ENCODE measurements at regions not wholly inside any gene's neighbourhood (a gene's known extent, or its start where the extent isn't known, plus 50 kb on each side); places are given as distances from the start of the nearest gene placed in this dataset.

DNA sequence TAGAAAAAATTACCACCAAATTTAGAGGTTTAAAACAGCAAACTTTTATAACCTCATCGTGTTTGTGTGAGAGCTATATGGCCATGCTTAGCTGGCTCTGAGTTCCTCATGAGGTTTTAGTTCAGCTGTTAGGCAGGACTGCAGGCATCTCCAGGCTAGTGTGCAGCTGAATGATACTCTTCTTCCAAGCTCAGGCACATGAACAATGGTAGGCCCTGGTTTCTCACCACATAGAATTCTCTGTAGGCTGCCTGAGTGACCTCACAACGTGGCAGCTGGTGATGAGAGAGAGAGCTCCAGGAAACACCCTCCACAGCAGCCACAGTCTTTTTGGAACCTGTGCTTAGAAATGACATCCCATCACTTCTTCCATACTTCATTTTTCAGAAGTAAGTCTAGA lies 540.6 kb upstream of the MIR17HG start:
- no peak for DNase-seq (ENCODE audit: low spot score)
- TF ChIP-seq JUND (IDR thresholded peaks at IDR 0.05), result no peak
- TF ChIP-seq, protein P1, sequence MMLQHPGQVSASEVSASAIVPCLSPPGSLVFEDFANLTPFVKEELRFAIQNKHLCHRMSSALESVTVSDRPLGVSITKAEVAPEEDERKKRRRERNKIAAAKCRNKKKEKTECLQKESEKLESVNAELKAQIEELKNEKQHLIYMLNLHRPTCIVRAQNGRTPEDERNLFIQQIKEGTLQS (IDR thresholded peaks at IDR 0.05), result no peak
- no peak for TF ChIP-seq NR2F2 (IDR thresholded peaks at IDR 0.05)
- no peak for TF ChIP-seq HNF4A (conservative IDR thresholded peaks at IDR 0.05)
- no peak for TF ChIP-seq RXRA (IDR thresholded peaks at IDR 0.05)
- TF ChIP-seq FOXA2 (IDR thresholded peaks at IDR 0.05), result no peak
- TF ChIP-seq, protein P2, sequence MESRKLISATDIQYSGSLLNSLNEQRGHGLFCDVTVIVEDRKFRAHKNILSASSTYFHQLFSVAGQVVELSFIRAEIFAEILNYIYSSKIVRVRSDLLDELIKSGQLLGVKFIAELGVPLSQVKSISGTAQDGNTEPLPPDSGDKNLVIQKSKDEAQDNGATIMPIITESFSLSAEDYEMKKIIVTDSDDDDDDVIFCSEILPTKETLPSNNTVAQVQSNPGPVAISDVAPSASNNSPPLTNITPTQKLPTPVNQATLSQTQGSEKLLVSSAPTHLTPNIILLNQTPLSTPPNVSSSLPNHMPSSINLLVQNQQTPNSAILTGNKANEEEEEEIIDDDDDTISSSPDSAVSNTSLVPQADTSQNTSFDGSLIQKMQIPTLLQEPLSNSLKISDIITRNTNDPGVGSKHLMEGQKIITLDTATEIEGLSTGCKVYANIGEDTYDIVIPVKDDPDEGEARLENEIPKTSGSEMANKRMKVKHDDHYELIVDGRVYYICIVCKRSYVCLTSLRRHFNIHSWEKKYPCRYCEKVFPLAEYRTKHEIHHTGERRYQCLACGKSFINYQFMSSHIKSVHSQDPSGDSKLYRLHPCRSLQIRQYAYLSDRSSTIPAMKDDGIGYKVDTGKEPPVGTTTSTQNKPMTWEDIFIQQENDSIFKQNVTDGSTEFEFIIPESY (IDR thresholded peaks at IDR 0.05), result no peak
- TF ChIP-seq HNF4G (IDR thresholded peaks at IDR 0.05), result no peak
- Histone ChIP-seq H3K9me3 (ENCODE audit: control insufficient read depth in 4 of 4, low read length in 3 of 4) (no peaks in the 10 kb centered on the region), H3K27ac (ENCODE audit: low read depth in 1 of 2, low read length in 2 of 2) (no peak overlapping the region), H3K4me3 (ENCODE audit: low read depth in 1 of 3, low read length in 3 of 3) (no peak overlapping the region), H3K9ac (ENCODE audit: low read depth in 1 of 2, low read length in 2 of 2) (no peak overlapping the region), H3K36me3 (ENCODE audit: control insufficient read depth in 4 of 4, insufficient read depth in 3 of 4, low read depth in 1 of 4, low read length in 3 of 4) (no peaks in the 10 kb centered on the region), H3K4me1 (ENCODE audit: control insufficient read depth in 4 of 4, insufficient read depth in 4 of 4, low read length in 3 of 4) (no peaks in the 10 kb centered on the region), H3K27me3 (ENCODE audit: control insufficient read depth in 4 of 4, insufficient read depth in 4 of 4, low read length in 3 of 4) (no peaks in the 10 kb centered on the region)
- WGBS, result 71% methylated on average over 2 of the region's 2 CpGs

DNA sequence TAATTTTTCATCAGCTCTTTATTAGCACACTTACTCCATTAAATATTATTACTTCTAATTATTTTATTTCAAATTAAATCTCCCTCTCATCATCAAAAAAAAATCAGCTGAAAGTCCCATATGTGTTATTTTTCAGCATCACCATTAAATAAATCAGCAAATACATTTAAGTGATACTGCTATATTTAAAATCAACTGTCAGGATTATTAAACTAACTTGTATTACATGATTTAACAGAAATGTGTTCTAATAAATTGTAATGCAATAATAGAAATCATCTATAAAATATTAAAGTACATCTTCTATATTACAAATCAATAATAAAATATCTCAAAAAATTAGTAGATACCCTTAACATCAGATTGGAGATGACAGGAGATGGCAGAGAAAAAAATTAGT lies 538.6 kb upstream of the MIR17HG start:
- H3K4me1 ChIP-seq (ENCODE audit: control insufficient read depth in 4 of 4, insufficient read depth in 4 of 4, low read length in 3 of 4), result no peaks in the 10 kb centered on the region
- no peak for DNase-seq (ENCODE audit: low spot score)
- no peak overlapping the region for H3K27ac ChIP-seq (ENCODE audit: low read depth in 1 of 2, low read length in 2 of 2)
- no peak for TF ChIP-seq GABPA (IDR thresholded peaks at IDR 0.05 in 1 of 2, conservative IDR thresholded peaks at IDR 0.05 in 1 of 2)
- no peak for TF ChIP-seq RXRA (IDR thresholded peaks at IDR 0.05)
- TF ChIP-seq HNF4A (conservative IDR thresholded peaks at IDR 0.05), result no peak
- no peak for TF ChIP-seq YY1 (IDR thresholded peaks at IDR 0.05)
- TF ChIP-seq, protein P3, sequence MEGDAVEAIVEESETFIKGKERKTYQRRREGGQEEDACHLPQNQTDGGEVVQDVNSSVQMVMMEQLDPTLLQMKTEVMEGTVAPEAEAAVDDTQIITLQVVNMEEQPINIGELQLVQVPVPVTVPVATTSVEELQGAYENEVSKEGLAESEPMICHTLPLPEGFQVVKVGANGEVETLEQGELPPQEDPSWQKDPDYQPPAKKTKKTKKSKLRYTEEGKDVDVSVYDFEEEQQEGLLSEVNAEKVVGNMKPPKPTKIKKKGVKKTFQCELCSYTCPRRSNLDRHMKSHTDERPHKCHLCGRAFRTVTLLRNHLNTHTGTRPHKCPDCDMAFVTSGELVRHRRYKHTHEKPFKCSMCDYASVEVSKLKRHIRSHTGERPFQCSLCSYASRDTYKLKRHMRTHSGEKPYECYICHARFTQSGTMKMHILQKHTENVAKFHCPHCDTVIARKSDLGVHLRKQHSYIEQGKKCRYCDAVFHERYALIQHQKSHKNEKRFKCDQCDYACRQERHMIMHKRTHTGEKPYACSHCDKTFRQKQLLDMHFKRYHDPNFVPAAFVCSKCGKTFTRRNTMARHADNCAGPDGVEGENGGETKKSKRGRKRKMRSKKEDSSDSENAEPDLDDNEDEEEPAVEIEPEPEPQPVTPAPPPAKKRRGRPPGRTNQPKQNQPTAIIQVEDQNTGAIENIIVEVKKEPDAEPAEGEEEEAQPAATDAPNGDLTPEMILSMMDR (IDR thresholded peaks at IDR 0.05; ENCODE audit: low read depth, low read length, missing input control), result no peak
- TF ChIP-seq, protein P4, sequence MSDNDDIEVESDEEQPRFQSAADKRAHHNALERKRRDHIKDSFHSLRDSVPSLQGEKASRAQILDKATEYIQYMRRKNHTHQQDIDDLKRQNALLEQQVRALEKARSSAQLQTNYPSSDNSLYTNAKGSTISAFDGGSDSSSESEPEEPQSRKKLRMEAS (IDR thresholded peaks at IDR 0.05), result no peak
- TF ChIP-seq FOXA1 (IDR thresholded peaks at IDR 0.05), result no peak
- TF ChIP-seq RAD21 (IDR thresholded peaks at IDR 0.05), result no peak
- no peak for TF ChIP-seq NR2F2 (IDR thresholded peaks at IDR 0.05)
- TF ChIP-seq JUND (IDR thresholded peaks at IDR 0.05), result no peak
- no peak for TF ChIP-seq FOXA2 (IDR thresholded peaks at IDR 0.05)
- TF ChIP-seq, protein P5, sequence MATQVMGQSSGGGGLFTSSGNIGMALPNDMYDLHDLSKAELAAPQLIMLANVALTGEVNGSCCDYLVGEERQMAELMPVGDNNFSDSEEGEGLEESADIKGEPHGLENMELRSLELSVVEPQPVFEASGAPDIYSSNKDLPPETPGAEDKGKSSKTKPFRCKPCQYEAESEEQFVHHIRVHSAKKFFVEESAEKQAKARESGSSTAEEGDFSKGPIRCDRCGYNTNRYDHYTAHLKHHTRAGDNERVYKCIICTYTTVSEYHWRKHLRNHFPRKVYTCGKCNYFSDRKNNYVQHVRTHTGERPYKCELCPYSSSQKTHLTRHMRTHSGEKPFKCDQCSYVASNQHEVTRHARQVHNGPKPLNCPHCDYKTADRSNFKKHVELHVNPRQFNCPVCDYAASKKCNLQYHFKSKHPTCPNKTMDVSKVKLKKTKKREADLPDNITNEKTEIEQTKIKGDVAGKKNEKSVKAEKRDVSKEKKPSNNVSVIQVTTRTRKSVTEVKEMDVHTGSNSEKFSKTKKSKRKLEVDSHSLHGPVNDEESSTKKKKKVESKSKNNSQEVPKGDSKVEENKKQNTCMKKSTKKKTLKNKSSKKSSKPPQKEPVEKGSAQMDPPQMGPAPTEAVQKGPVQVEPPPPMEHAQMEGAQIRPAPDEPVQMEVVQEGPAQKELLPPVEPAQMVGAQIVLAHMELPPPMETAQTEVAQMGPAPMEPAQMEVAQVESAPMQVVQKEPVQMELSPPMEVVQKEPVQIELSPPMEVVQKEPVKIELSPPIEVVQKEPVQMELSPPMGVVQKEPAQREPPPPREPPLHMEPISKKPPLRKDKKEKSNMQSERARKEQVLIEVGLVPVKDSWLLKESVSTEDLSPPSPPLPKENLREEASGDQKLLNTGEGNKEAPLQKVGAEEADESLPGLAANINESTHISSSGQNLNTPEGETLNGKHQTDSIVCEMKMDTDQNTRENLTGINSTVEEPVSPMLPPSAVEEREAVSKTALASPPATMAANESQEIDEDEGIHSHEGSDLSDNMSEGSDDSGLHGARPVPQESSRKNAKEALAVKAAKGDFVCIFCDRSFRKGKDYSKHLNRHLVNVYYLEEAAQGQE (IDR thresholded peaks at IDR 0.05), result no peak
- TF ChIP-seq HNF4G (IDR thresholded peaks at IDR 0.05), result no peak
- TF ChIP-seq, protein P1 (IDR thresholded peaks at IDR 0.05), result no peak
- TF ChIP-seq, protein P2 (IDR thresholded peaks at IDR 0.05), result no peak
- TF ChIP-seq TAF1 (conservative IDR thresholded peaks at IDR 0.05), result no peak
- no peaks in the 10 kb centered on the region for H3K36me3 ChIP-seq (ENCODE audit: control insufficient read depth in 4 of 4, insufficient read depth in 3 of 4, low read depth in 1 of 4, low read length in 3 of 4)
- no peaks in the 10 kb centered on the region for H3K27me3 ChIP-seq (ENCODE audit: control insufficient read depth in 4 of 4, insufficient read depth in 4 of 4, low read length in 3 of 4)
- no peaks in the 10 kb centered on the region for H3K9me3 ChIP-seq (ENCODE audit: control insufficient read depth in 4 of 4, low read length in 3 of 4)
- no peak overlapping the region for H3K9ac ChIP-seq (ENCODE audit: low read depth in 1 of 2, low read length in 2 of 2)
- H3K4me3 ChIP-seq (ENCODE audit: low read depth in 1 of 3, low read length in 3 of 3), result no peak overlapping the region

All from liver (tissue), 8 donors.